Right forelimb (tissue), 1 donor: ENCODE measurements at regions not wholly inside any gene's neighbourhood (a gene's known extent, or its start where the extent isn't known, plus 50 kb on each side); places are given as distances from the start of the nearest gene placed in this dataset.

Experiments used
- DNase-seq: peaks from one replicate; pipeline ENCODE4 v3.0.0-alpha.2; 2018

DNA sequence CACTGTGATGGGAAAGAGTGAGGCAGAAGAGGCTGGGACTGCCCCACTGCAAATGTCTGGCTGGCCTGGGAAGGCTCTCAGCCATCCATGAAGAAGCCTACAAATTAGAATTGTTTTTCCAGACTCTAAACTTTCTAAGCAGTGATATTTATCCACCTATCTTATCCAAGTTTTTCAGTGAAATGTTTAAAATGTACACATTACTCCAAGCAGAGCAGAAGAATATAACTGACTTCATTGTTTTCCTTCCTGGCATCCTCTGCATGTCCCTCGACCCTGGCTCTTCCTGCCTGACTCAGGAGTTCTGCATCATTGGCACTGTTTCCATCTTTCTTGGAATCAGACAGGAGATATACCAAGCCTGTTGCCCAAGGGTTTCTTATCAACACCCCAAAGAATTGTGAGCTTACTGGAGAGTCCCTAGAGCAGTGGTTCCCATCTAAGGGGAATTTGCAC lies 401.5 kb upstream of the PROK2 start:
- no peak for DNase-seq

DNA sequence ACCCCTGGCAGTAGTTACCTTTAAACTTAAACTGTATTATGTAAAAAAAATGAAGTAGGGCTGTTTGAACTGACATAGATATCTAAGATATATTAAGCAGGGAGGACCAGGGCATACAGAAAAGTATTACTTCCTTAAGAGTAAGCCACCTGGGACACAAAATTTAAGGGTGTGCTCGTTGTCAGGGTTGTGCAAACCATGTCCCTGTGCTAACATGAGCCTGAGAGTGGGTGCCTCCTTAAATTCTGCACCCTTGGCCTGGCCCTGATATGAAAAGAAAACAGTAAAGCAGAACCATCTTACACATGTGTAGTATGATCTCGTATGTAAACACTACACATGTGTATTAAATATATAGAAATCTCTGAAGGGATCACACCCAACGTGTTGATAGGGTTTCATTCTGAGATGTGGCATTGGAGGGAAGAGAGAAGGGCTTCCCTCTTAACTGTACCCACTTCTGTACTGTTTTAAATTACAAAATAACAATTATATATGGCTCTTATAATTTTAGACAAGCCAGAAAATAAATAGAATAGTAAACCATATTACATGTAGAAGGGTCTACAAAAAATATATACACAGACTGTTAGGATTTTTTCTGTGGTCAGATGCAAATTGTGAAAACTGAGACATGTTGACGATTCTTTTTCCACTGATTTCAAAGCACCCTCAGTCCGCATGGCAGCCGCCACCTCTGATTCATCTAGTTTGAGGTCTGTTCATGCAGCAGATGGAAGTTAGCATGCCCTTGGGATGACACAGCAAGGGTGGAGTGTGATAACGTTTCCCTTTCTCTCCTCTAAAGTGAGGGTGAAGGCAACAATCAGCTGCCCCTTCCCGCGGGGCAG lies 400.8 kb upstream of the PROK2 start:
- no peak for DNase-seq

DNA sequence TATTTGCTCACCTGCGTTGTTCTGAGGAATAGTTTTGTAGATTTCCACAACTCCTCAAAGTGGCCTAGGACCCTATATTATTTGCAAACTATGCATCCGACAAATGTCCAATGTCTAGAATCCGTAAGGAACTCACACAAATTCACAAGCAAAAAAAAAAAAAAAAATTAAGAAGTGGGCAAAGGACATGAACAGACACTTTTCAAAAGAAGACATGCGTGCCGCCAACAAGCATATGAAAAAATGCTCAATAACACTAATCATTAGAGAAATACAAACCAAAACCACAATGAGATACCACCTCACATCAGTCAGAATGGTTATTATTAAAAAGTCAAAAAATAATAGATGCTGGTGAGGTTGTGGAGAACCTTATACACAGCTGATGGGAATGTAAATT lies 398.5 kb upstream of the PROK2 start:
- no peak for DNase-seq

DNA sequence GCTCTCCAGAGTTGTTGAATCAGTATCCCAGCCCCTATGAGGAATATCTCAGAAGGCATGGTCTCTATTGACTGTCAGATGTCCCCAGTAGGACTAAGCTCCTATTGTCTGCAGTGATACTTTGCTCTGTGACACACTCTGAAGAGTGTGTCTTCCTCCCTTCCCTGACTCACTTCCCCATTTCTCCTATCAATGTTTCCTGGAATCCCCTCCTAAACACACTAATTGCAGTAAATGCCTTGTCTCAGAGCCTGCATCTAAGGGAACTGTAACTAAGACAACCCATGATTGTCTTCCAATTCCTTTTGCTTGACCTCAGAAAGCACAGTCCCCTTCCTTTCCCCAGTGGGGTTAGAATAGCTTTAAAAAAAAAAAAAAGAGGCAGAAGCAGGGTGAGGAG lies 397.3 kb upstream of the PROK2 start:
- no peak for DNase-seq

DNA sequence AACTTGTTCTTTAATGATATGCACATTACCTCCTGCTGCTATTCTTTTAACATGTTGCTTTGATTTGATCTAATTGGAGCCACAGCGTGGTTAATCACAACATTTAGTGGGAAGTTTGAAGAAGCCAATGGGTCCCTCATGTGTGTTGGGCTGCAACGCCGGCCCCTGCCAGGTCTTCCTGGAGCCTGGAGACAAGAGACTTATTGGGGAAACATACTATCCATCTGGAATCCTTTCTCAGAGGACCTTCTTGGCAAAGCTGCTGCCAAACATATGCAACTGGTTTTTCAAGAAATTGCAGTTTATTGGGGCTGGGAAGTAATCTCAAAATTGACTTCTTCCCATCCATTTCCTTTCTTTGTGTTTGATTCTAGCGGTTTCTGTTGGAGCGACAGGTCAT lies 396.3 kb upstream of the PROK2 start:
- peak; percentile 66 for DNase-seq

DNA sequence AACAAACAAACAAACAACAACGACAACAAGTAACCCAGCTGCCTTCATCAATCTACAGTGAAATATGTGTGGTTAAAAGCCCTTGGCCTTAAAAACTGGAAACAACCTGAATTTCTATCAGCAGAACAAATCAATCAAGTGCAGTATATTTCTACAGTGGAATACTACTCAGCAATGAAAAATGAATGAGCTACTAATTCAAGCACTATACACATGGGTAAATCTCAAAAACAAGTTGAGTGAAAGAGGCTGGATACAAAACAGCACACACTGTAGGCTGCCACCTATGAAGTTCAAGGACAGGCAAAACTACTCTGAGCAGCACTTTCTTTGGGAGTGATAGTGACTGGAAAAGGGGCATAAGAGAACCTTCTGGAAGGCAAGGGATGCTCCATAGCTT lies 395.5 kb upstream of the PROK2 start:
- no peak for DNase-seq

DNA sequence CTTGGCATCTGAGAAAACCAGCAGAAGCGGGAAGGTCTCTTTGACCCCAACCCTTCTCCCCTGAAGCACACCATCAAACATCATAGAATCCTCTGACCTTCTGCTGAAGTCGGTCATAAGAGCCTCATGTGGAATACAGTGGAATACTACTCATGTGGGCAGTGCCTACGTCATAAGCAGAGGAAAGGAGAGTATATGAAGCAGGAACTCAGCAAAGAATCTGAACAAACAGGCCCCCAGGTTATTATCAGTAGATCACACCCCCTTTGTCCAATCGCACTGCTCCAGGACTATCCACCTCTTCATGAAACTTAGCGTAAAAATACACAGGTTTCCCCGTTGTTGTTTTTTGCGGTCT lies 394.1 kb upstream of the PROK2 start:
- DNase-seq, result no peak

DNA sequence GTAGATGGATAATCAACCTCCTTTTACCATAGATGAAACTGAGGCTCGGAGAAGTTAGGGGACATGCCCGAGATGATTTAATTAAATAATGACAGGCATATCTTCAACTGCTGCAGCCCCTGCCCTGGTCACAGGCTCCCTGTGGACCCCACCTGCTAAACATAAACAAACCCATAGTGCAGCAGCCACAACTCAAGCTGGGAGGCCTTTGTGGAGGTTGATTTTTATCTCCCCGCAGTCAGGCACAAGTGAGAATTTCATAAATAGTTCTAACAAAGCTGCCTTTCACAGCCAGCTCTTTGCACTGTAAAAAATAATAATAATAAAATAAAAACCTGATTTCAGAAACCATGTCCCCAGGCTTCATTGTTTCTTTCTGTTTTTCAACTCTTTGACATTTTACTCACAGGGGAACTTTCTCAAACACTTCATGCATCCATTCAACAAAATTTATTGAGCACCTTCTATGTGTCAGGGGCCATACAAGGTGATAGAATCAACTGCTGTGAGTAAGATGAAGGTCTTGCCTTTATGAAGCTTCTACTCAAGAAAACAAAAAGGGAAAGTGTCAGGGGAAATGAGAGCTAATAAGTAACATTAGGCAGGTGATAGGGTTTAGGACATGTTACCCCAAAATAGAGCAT lies 393.6 kb upstream of the PROK2 start:
- DNase-seq, result no peak

DNA sequence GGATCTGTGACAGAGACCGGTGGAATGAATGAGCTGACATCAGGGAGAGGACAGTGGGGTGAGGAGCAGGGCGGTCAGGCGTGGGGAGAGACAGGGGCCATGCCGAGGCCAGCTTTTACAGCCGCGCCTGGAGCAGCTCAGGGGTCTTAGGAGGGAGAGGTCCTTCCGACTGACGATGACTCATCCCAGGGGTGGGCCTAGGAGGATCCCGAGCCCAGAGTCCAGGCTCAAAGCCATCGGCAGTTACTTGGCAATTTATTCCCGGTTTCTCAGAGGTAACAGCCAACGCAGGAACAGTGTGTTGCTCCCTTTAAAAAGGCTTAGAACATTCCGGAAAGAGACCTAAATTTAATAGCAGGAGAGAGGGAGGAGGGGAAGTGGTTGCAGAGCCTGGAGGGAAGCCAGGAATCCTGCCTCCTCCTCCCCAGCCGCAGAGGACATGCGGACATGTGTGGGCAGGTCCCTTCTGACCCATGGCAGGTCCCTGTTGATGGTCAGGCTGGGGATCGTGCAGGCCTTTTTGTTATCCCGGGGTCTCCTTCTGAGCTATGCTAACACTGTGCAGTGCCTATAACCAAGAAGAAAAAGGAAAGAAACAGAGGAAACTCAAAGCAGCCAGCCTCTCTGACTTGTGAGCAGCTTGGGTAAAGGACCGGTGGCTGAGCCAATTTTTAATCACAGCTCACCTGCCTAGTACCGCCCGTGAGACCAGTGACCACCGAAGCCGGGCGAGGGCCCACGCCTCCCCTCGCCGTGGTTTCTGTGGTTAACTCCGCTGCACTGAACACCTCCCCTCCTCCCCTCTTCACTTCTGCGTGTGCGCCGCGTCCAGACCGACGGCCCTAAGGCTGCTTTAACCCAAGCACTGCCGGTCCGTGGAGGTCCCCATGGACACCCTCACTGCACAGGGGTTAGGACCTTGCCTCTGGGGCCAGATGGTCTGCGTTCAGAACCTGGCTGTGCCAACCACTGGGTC lies 392.4 kb upstream of the PROK2 start:
- peak; percentile 74 for DNase-seq

DNA sequence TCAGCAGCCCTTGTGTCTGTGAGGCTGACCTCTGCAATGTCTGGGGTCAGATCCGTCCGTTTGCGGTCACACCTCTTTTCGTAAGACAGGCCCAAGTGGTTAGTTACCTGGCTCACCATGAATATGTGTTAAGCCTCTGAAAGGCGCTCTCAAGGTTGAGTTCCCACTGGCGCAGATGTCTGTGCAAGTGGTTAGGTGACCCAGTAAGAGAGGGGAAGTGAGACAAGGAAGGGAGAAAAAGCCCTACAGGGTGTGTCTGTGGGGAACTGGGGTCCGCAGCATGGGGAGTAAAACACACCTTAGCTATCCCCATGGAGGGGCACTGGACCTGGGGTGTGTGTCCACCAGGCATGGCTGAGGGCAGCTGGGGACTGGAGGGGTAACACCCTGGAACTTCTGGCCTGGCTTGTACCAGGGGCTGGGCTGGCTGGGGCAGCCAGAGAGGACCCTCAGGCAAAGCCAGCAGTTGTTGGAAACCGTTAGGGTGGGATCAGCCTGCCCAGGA lies 391.6 kb upstream of the PROK2 start:
- no peak for DNase-seq

DNA sequence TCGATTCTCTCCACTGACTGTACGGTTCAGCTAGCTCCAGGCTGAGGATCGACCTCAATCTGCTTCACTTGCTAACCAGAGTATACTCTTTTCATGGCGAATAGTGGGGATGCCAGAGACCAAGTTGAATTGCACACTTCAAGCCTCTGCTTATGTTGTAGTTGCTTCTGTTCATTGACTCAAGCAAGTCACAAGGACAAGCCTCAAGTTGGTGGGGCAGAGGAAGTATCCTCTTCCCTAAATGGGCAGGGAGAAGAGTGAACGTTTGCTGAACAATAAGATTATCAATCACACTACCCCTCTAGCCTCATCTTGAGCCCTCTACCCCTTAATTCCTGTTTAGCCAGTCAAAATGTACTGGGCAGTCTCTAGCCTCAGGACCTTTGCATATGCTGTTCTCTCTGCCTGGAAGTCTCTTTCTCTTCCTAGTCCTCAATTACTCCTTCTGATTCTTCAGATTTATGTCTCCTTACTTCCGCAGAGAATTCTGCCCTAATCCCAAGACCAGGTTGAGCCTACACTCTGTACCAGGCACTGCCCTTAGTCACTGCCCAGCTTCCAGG lies 390.4 kb upstream of the PROK2 start:
- DNase-seq, result no peak

DNA sequence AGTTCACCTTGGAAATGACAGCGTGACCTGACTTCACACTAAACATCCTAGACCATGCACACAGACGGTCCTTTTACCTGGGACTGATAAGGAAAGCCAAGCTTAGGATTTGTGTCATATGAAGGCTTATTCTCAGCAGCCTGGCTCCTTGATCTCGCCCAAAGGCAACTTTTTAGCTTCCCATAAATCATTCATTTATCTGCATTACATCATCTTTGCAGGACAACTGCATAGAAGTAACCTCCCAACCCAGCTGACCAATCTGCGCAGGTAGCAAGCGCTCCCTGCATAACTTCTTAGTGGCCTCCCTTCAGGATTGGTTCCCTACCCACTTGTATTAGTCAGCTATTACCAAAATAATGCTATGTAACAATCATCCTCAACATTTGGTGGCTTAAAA lies 389.9 kb upstream of the PROK2 start:
- DNase-seq, result no peak

DNA sequence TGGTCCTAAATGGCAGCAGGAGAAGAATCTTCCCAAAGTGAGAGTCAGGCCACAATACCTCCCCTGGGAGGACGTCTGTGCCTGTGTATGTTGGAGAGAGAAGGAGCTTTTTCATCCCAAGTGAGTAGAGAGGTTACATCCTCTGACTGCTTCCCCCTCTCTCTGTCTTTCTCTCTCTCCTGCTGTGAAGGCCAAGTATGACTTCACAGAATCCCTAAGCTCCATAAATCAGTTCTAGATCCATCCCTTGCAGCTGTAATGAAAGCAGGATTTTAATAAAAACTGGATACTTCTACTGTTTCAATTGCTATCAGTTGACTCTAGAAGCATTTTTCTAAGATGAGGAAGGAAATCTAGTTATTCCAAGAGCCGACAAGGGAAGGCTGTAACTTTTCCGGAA lies 389.1 kb upstream of the PROK2 start:
- DNase-seq, result no peak

DNA sequence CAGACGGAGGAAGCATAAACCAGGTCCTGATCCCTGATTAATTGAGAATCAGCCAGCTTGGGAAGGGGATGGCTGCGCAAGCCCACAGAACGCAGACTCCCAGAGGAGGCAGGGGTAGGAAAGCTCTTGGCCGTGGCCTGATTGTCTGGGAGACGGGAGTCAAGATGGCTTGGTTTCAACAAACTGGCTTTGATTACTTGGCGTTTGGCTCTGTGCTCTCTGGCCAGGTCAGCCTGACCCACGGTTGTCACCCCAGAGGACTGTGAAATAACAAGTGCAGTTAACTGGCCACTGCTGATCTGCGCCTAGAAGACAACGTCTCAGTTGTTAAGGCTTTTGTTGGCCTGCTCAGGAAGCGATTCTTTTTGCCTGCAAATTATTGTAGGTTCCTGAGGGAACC lies 387.0 kb upstream of the PROK2 start:
- no peak for DNase-seq

DNA sequence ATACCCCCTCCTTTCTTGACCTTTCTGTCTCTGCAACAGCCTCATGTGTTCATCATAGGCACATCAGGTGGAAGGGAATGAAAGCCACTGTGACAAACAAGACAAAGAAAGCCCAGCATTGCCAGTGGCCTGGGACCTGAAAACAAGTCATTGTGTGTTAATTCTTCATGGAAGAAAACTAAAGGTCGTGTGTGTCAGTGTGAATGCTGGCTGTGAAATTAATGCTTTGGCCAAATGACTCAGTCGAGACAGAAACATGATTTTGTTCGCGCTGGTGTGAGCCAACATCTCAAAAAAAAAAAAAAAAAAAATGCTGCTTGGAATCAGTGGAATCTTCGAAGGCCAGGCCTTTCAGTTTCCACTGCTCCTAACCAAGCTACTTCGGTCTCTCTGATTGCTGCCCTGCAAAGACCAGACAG lies 386.5 kb upstream of the PROK2 start:
- DNase-seq, result no peak

DNA sequence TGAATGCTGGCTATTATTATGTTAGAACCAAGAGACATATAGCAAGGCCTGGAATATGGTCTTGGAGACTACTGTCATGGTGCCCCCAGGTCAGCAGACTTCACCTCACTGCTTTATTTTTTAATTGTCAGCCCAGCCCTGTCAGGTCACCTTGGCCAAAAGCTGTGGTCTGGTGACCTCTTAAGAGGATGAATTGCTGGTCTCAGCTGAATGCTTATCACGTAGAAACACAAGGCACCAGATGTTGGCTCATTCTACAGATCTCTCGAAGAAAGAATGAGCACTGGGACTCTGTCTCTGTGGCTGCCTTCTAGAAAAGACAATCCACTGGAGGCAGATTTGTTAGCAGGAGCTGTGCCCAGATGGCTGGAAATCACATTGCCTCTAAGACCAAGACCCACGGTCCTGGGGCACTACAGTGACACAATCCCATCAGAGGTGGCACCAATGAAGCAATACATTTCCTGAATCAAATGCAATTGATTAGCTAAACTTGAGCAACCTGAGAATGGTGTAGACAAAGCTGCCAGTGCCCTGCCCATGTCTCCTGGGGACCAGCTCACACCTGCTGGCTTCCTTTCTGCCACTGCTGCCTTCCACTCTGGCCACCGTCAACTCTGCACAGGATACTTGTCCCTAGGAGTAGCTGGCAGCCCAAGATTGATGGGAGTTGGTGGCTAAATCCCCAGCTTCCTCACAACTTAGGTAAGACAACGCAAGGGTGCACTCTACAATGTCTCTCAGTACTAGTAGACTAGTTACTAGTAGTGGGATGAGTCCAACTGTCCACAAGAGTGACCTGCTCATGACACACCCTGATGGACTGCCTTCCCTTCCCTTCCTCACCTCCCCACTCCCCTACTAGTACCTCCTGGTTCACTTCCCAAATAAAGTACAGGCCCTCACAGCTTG lies 384.9 kb upstream of the PROK2 start:
- DNase-seq, result no peak

DNA sequence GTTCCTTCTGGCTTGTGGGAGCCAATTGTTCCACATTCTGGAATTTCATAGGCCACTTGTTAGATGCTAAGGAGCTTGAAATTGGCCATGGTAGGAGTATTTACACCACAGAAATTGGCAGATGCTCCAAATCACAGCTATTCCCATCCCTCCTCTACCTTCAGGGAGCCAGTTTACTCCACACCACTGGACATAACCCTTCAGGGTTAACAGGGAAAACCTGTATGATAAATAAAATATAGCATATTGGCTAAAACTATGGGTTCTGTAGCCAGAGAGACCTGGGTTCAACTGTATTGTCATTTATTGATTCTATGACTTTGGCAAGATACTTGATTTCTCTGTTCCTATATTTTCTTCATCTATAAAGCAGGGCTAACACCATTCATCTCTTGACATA lies 384.2 kb upstream of the PROK2 start:
- no peak for DNase-seq

DNA sequence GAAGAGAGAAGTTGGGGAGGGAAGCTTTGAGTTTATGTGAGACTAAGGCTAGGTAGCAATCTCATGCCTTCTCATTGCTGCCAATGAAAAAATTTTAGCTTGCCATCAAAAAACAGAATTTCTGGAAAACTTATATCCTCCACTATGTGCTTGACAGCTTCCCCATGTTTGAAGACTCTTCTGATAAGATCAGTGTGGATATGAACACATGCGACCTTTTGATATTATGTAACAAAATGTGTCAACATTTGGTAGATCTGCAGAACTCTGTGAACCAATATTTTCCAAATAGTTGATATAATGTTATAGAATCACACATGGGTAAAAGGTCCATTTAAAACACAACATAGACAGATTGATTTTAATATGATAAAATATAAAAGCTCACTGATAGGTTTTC lies 380.9 kb upstream of the PROK2 start:
- DNase-seq, result no peak

DNA sequence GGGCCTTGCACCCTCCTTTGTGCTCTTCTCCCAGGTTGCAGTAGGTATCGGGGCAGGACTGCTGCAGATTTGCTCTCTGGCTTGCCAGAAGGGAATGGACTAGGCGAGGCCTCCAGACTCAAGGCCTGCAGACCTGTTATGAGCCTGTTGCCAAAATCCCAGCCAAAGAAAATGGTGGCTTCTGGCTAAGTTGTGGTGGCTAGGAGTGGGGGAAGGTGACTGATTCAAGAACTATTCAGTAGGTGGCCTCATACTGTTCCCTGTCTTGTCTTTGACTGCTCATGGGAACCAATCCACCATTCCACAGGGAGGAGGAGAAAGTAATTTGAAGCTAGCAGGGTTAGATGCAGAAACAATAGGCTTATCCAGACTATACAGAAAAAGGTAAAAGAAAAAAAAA lies 380.4 kb upstream of the PROK2 start:
- DNase-seq, result no peak

DNA sequence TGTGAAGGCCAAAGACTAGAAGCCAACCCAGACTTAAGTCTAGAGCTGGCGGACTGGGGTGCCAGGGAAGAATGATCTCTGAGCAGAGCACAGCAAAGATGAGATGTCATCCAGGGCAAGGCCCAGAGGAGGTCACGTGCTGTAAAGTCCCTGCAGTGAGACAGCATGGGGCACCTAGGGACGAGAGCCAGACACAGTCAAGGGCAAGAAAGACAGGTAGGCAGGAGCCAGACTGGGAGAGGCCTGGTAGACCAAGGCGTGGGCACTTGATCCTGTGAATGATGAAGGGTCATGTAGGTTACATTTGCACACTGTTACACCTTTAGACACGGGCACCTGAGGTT lies 379.7 kb upstream of the PROK2 start:
- no peak for DNase-seq

DNA sequence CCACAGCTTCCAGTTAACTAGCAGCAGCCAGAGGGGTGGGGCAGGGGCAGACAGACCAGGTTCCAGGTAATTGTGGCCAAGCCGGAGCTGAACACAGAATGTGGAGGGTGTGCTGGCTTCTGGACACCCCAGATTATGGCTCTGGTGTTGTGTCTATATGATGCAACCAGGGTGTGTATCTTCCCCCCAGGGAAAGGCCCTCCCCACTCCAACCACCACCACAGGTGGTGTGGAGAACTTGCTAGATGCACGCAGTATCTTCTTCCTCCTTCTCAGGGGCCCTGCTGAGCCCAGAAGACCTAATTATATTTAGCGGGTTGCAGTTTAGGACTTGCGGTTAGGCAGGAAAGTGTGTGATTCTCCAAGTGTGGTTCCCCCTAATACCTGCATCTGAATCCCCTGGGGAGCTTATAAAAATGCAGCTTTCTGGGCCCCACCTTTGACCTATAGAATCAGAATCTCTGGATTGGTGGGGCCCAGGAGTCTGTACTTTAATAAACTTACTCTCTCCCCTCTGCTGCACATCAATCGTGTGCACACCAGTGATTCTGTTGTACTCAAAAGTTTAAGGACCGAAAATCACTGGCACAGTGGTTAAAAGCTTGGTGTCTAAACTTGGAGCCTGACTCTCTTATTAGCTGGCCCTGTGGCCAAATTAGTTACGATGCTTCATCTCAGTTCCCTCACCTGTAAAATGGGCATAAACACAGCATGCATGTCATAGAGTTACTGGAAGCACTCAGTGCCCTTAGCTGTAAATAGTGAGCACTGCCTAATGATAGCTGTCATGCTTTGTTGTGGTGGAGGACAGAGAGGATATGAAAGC lies 379.1 kb upstream of the PROK2 start:
- DNase-seq, result no peak
